ENCODE measurements at regions not wholly inside any gene's neighbourhood (a gene's known extent, or its start where the extent isn't known, plus 50 kb on each side); places are given as distances from the start of the nearest gene placed in this dataset.

DNA sequence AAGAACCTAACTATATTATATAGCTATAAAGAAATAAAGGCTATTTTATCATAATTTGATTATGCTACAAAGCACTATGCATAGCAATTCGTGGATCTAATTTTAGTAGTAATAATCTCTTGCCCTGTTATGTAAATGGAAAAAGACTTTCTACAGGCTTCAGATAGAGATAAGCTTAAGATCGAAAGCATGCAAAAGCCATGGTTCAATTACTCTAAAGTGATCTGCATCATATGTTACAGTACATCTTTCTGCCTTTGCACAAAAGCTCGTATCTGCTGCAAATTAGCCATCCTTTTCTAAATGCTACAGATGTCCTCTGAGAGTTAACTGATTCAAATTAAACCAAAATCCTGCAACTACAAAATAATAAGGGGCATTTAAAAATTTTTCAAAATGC lies 234.8 kb upstream of the TMEM161B start:
- no peak for TF ChIP-seq NFRKB (IDR thresholded peaks at IDR 0.05)
- TF ChIP-seq TARDBP (IDR thresholded peaks at IDR 0.05) = no peak
- TF ChIP-seq LEF1 (IDR thresholded peaks at IDR 0.05; ENCODE audit: borderline replicate concordance) = no peak
- no peak for TF ChIP-seq SP1 (IDR thresholded peaks at IDR 0.05)
- no peak for TF ChIP-seq ARNT (IDR thresholded peaks at IDR 0.05)
- no peak for TF ChIP-seq ELF4 (IDR thresholded peaks at IDR 0.05)
- no peak for TF ChIP-seq HDGF (IDR thresholded peaks at IDR 0.05; ENCODE audit: borderline replicate concordance)
- no peak for TF ChIP-seq FOXA1 (IDR thresholded peaks at IDR 0.05)

All from HEK293T (cell line).